RWPE2 (cell line): ENCODE measurements at regions not wholly inside any gene's neighbourhood (a gene's known extent, or its start where the extent isn't known, plus 50 kb on each side); places are given as distances from the start of the nearest gene placed in this dataset.
A peak's percentile ranks its signal among the peaks of the same experiment; 100 is the strongest.

Source experiments
- ATAC-seq: fragments of 200-7000 bp; cut with Tn5 transposase; 3 replicates; pipeline ENCODE4 v1.9.1; 2021; ENCODE audit warnings: low read depth
- DNase-seq: peaks from one replicate; pipeline ENCODE4 v3.0.0-alpha.2; 2020; ENCODE audit warnings: low spot score
- H3K27ac ChIP-seq: fragments of 450-650 bp; 2 replicates; pipeline ENCODE4 v1.5.1; 2017; ENCODE audit warnings: mild to moderate bottlenecking; ENCODE audit not compliant: poor library complexity, severe bottlenecking
- H3K27me3 ChIP-seq: fragments of 250-450 bp; sonication (Bioruptor Pico); 2 replicates; pipeline ENCODE4 v1.5.1; 2021; ENCODE audit warnings: mild to moderate bottlenecking, moderate library complexity; ENCODE audit not compliant: insufficient read depth, poor library complexity, severe bottlenecking
- H3K36me3 ChIP-seq: fragments of 250-450 bp; sonication (Bioruptor Pico); 2 replicates; pipeline ENCODE4 v1.5.1; 2020; ENCODE audit warnings: low read depth, mild to moderate bottlenecking, moderate library complexity
- H3K4me1 ChIP-seq: fragments of 250-450 bp; sonication (Bioruptor Pico); 2 replicates; pipeline ENCODE4 v1.5.1; 2021; ENCODE audit warnings: mild to moderate bottlenecking, moderate library complexity; ENCODE audit not compliant: insufficient read depth, poor library complexity, severe bottlenecking
- H3K4me3 ChIP-seq: fragments of 250-450 bp; sonication (Bioruptor Pico); 2 replicates; pipeline ENCODE4 v1.5.1; 2021; ENCODE audit warnings: mild to moderate bottlenecking, moderate library complexity; ENCODE audit not compliant: severe bottlenecking
- H3K9me3 ChIP-seq: fragments of 250-450 bp; sonication (Bioruptor Pico); 2 replicates; pipeline ENCODE4 v1.5.1; 2021; ENCODE audit warnings: mild to moderate bottlenecking, moderate library complexity; ENCODE audit not compliant: severe bottlenecking
- CTCF ChIP-seq: fragments of 450-650 bp; IDR thresholded peaks from one replicate; pipeline ENCODE4 v1.5.1; 2017; ENCODE audit warnings: mild to moderate bottlenecking, moderate library complexity; ENCODE audit not compliant: poor library complexity, severe bottlenecking

DNA sequence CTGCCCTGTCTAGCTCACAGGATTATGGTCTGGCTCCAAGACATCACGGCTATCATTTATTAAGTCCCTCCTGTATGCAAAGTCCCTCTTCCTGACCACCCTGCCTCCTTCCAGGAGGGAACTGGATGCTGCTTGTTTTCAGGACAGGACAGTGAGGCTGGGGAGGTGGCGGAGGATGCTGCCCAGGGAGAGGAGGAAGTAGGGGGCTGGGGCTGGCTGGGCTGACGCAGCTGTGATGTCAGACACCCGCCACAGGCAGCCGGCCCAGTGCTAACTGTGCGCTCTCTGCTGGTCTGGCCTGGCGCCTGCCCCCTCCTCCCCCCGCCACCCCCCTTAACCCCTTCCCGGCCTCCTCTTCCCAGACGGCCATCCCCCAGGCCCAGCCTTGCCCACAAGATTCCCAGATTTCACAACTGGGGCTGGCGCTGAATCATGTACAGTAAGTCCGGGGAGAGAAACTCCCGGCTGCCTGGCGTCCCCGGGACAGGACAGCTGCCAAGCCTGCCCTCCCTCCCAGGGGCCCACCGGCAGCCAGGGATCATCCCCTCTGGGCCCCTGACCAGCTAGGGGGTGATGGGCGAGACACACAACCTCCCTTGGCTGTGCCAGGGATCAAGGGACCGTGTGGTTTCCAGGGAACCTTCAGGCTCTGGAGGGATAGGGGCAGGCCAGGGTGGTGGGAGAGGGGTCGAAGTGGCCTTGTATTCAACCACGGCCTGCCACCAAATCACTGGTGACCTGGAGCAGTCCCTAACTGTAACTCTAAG, 118.1 kb downstream of the CEBPB start:
- Histone ChIP-seq H3K27ac (peak overlapping the region; percentile 80), H3K4me1 (peaks cover 47% of the 10 kb centered on the region), H3K27me3 (no peaks in the 10 kb centered on the region), H3K9me3 (no peaks in the 10 kb centered on the region), H3K36me3 (no peaks in the 10 kb centered on the region), H3K4me3 (peak overlapping the region; percentile 6)
- peak; percentile 73 for ATAC-seq
- TF ChIP-seq CTCF: peak; percentile 88
- DNase-seq: peak; percentile 100

GRCh38 chr20:50309280-50309763, 118.7 kb downstream of the CEBPB start:
- no peaks in the 10 kb centered on the region for H3K36me3 ChIP-seq
- H3K27ac ChIP-seq: peak overlapping the region; percentile 80
- H3K4me1 ChIP-seq: peaks cover 47% of the 10 kb centered on the region
- no peak for DNase-seq
- TF ChIP-seq CTCF: no peak
- no peaks in the 10 kb centered on the region for H3K27me3 ChIP-seq
- peak overlapping the region; percentile 6 for H3K4me3 ChIP-seq
- ATAC-seq: peak; percentile 0; the same call in 1 of the 3 replicates
- no peaks in the 10 kb centered on the region for H3K9me3 ChIP-seq

GRCh38 chr20:50309764-50310672, 119.4 kb downstream of the CEBPB start:
- ATAC-seq (no peak), DNase-seq (peak; percentile 80)
- no peaks in the 10 kb centered on the region for H3K27me3 ChIP-seq
- H3K4me1 ChIP-seq: peaks cover 47% of the 10 kb centered on the region
- no peak overlapping the region for H3K4me3 ChIP-seq
- no peaks in the 10 kb centered on the region for H3K36me3 ChIP-seq
- TF ChIP-seq CTCF: no peak
- H3K27ac ChIP-seq: peak overlapping the region; percentile 80
- H3K9me3 ChIP-seq: no peaks in the 10 kb centered on the region

DNA sequence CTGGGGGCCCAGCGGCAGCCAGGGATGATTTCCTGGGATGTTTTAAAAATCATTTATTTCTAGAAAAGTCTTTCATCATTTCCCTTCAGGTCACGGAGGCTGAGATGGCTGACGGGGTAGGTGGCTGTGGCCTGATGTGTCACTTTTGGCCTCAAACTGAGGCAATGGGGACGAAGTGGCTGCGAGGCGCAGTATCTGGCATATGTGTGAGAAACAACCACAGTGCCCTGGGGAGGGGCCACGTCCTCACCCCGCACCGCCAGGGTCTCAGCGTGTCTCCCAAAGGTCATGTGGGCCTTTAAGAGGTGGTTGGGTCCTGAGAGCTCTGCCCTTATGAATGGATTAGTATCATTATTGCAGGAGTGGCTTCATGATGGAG, 120.0 kb downstream of the CEBPB start:
- peaks cover 43% of the 10 kb centered on the region for H3K4me1 ChIP-seq
- DNase-seq: no peak
- ATAC-seq: no peak
- no peaks in the 10 kb centered on the region for H3K27me3 ChIP-seq
- TF ChIP-seq CTCF: no peak
- H3K27ac ChIP-seq: peak overlapping the region; percentile 80
- no peak overlapping the region for H3K4me3 ChIP-seq
- no peaks in the 10 kb centered on the region for H3K36me3 ChIP-seq
- no peaks in the 10 kb centered on the region for H3K9me3 ChIP-seq
